Stimulated activated CD8-positive, alpha-beta memory T cell treated with anti-CD3 and anti-CD28 coated beads, Interleukin-4, amount 100 ng/mL, for 48 hours (primary cell): ENCODE measurements at regions not wholly inside any gene's neighbourhood (a gene's known extent, or its start where the extent isn't known, plus 50 kb on each side); places are given as distances from the start of the nearest gene placed in this dataset.

Source experiments
- DNase-seq: peaks from one replicate; pipeline ENCODE4 v3.0.0-alpha.2; 2020

GRCh38 chr1:232518349-232518748 lies 111.6 kb downstream of the SIPA1L2 start:
- no peak for DNase-seq

- DNase-seq = no peak
Observed at GRCh38 chr1:232517204-232517603, 112.7 kb downstream of the SIPA1L2 start.

GRCh38 chr1:232515706-232516105 lies 114.2 kb downstream of the SIPA1L2 start:
- DNase-seq = no peak

- no peak for DNase-seq
Observed at GRCh38 chr1:232512712-232513111, 117.2 kb downstream of the SIPA1L2 start.

GRCh38 chr1:232511172-232511571 lies 118.8 kb downstream of the SIPA1L2 start:
- DNase-seq = no peak

GRCh38 chr1:232510367-232511110 lies 119.4 kb downstream of the SIPA1L2 start:
- DNase-seq = no peak

- no peak for DNase-seq
Observed at GRCh38 chr1:232509570-232509969, 120.4 kb downstream of the SIPA1L2 start.

- DNase-seq = no peak
Observed at GRCh38 chr1:232508130-232508701, 121.7 kb downstream of the SIPA1L2 start.

GRCh38 chr1:232507571-232507970 lies 122.4 kb downstream of the SIPA1L2 start:
- DNase-seq = no peak

- DNase-seq = no peak
Observed at GRCh38 chr1:232505884-232506283, 124.0 kb downstream of the SIPA1L2 start.

GRCh38 chr1:232504651-232505050 lies 125.3 kb downstream of the SIPA1L2 start:
- DNase-seq = no peak

GRCh38 chr1:232503497-232503896 lies 126.4 kb downstream of the SIPA1L2 start:
- no peak for DNase-seq

- no peak for DNase-seq
Observed at GRCh38 chr1:232501854-232502253, 128.1 kb downstream of the SIPA1L2 start.

GRCh38 chr1:232499188-232499587 lies 130.7 kb downstream of the SIPA1L2 start:
- no peak for DNase-seq

- no peak for DNase-seq
Observed at GRCh38 chr1:232493869-232494268, 136.1 kb downstream of the SIPA1L2 start.

GRCh38 chr1:232489256-232489655 lies 140.7 kb downstream of the SIPA1L2 start:
- no peak for DNase-seq

GRCh38 chr1:232487236-232487635 lies 142.7 kb downstream of the SIPA1L2 start:
- DNase-seq = no peak

- no peak for DNase-seq
Observed at GRCh38 chr1:232486454-232487207, 143.3 kb downstream of the SIPA1L2 start.

GRCh38 chr1:232486006-232486405 lies 143.9 kb downstream of the SIPA1L2 start:
- DNase-seq = no peak

- no peak for DNase-seq
Observed at GRCh38 chr1:232484856-232485255, 145.1 kb downstream of the SIPA1L2 start.

- DNase-seq = no peak
Observed at GRCh38 chr1:232483826-232484225, 146.1 kb downstream of the SIPA1L2 start.

GRCh38 chr1:232481091-232481490 lies 148.8 kb downstream of the SIPA1L2 start:
- no peak for DNase-seq

GRCh38 chr1:232477728-232478127 lies 152.2 kb downstream of the SIPA1L2 start:
- DNase-seq = no peak

- DNase-seq = no peak
Observed at GRCh38 chr1:232476538-232476950, 153.4 kb downstream of the SIPA1L2 start.
